GM19463 (cell line): ENCODE measurements at regions not wholly inside any gene's neighbourhood (a gene's known extent, or its start where the extent isn't known, plus 50 kb on each side); places are given as distances from the start of the nearest gene placed in this dataset.

Experiments
- ATAC-seq: cut with Tn5 transposase; IDR thresholded peaks from one replicate; pipeline ENCODE4 v1.9.1; 2021; ENCODE audit warnings: mild to moderate bottlenecking, moderate library complexity; ENCODE audit not compliant: unreplicated experiment

- ATAC-seq, result no peak
These were observed 736.9 kb upstream of the CCDC54 start for GRCh38 chr3:106640353-106640752.

DNA sequence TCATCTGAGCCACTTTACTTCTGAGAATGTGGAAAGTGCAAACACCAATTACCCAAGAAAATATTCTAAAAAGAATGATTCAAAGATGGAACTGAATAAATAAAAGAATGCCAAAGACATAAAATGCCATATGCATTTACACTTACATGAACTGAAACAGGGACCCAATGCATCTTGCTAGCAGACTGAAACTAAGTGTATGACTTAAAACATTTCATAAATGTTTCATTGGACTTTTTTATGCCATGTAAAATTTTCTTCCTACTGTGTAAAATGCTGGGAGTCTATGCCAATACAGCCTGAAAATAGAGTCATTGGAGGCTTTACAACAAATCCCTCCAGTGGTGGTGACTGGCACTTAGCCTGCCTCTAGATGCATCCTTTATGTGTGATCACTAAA, 735.1 kb upstream of the CCDC54 start:
- ATAC-seq, result no peak

GRCh38 chr3:106643684-106644161, 733.5 kb upstream of the CCDC54 start:
- ATAC-seq, result no peak

DNA sequence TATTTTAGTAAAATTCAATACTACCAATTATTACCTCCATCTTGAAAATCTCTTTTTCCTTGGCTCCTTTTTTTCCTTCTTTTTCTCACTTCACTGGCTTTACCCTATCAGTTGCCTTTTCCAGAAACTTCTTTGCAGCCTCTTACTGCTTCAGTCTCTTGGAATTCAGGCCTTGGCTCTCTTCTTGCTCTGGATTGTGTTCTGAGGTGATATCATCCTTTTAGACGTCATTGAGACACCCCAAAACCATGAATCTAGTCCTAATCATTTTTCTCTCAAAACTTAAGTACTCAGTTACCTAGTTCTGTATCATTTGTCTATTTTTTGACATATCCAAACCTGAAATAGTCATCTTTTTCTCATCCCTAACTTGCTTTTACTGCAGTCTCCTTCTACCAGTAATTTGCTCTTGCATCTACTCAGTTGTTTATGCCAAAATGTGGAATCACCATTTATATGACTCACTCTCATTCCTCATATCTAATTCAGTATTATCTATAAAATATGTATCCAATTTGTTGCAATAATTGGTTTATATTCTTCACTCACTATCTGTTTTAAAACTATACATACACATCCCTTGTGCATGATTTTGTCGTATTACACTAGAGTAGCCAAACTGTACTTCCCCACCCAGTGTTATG, 703.2 kb upstream of the CCDC54 start:
- ATAC-seq, result no peak

DNA sequence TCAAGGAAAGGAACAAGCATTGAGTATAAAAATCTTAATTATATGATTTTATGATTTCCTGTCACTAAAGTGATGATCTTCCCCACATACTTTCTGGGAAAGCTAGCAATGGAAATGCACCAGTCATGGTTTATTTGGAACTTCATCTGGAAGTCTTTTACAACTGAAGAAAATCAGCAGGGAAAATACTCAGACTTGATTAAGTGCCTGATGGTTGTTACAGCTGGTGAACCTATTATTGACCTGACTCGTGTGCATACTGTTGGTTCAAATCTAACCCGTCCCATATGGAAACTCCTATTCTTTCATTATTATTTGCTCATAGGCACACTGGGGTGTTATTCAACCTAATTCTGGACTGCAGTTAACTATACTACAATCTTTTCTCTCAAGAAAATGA, 701.8 kb upstream of the CCDC54 start:
- no peak for ATAC-seq

DNA sequence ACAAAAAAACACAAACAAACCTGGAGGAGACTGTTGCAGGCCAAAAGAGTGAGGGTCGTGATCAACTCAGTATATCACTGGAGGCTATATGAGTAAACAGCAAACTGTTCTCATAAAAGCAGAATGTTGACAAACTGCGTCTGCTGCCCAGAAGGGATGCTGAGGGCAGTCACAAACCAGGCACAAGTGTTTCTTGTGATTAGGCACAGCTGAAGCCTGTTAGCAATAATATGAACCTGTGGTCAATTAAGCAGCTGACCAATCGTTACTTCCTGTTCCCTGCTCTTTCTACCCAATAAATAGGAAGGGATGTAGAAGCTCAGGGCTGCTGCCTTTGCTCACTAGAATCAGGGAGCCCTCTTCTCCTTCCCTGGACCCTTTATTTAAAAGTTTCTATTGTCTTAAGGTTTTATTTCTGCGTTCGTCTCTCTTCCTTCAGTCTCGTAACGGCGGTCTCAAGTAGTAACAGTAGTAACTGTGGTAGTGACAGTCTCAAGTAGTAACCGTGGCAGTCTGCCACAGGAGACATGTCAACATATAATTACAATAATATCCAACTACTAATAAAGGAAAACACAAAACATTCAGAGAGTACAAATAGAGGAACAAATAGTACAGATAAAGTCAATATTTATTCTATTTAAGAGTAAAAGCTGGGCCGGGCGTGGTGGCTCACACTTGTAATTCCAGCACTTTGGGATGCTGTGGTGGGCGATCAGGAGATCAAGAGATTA, 698.4 kb upstream of the CCDC54 start:
- ATAC-seq, result no peak

DNA sequence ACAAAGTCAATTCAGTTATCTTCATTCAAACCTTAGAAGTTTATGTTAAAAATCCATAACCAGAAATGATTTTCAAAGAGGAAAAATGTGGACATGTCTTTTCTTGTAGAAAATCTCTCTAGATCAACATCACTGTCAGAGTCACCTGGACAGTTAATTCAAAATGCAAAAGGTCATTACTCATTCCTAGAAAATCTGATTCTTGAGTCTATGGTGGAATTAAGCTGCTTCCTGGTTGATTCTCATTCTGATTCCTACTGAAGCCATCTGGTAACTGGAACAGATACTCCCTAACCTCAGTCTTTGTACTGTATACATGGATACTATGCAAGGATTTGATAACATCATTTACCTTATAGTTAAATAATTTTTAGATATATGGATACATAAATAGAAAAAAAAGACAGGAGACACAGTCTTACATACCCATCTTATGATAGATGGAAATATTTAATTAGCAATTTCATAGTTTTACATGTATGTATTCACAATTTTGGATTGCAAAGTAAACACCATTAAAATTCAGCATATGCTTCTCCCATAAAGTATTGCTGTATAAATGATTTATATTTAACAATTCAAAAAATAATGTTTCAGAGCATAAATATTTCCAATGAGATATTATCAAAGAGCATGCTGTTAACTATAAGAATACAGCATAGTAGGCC, 693.2 kb upstream of the CCDC54 start:
- ATAC-seq, result no peak

DNA sequence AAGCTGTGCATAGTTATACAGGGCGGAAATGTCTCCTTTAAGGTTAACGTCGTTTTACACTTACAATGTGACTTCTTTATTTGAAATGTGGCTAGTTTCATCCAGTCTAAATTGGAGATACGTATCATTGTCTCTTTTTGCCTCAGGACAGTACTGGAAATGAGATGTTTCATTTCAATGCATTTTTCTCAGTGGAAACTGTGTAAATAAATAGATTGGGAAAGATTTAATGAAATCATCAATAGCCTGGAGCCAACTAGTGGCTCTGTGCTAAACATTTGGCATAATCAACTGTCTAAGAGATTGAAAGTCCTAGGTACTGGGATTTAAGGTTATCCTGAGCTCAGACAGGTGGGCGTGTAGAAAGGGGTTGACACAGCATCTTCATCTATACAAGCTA, 691.5 kb upstream of the CCDC54 start:
- ATAC-seq, result no peak

- ATAC-seq, result no peak
These were observed 689.3 kb upstream of the CCDC54 start for GRCh38 chr3:106687905-106688304.

DNA sequence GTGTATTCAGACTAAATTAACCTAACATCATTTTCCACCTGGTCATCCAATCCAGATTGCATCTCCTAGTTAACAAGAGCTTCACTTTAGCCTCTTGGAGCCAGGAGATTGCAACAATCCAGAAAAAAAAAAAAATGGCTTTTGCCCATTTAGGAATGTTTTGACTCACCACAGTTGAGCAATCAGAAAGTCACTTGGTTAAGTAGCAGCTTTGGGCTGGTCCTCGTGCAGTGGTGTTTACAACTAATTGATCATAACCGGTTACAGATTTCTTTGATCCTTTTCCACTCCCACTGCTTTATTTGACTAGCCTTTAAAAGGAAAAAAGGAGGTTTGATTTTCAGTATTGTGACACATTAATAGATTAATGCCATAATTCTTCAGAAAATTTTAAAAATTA, 688.8 kb upstream of the CCDC54 start:
- ATAC-seq, result no peak

DNA sequence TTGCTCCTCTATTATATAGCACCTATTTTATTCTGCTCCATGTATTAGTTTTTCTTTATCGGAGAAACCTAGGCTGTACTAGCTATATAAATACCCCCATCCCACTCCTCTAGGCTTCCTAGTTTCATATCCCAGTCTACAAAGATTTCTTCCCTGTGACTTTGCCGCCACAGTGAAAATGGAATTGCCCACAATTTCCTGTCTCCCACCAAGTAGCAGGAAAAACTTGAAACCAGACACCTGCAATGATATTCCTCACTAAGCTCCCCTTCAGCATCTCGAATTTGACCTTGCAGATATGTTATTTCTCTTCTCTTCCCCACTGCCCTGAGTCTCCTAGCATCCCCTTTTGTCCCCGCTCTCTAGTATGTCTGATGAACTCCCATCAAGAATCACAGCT, 685.8 kb upstream of the CCDC54 start:
- ATAC-seq, result no peak

GRCh38 chr3:106692624-106693023, 684.6 kb upstream of the CCDC54 start:
- no peak for ATAC-seq

GRCh38 chr3:106699122-106699521, 678.1 kb upstream of the CCDC54 start:
- no peak for ATAC-seq

DNA sequence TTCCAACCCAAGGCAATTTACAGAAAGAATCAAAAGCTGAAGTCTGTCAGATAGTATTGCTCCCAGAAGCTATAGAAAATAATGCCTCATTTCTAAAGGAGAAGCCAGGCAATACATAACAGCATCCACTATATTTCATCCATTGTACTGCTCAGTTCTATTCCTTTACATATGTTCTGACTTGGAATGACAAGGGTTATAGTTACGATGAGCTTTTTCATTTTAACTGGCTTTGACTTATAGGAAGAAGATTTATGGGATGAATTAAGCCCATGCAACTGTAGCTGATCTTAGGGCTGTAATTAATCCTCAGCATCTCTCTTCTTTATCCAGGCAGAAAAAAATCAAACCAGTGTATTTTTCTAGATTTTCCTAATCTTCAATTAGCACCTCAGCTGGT, 676.3 kb upstream of the CCDC54 start:
- no peak for ATAC-seq

DNA sequence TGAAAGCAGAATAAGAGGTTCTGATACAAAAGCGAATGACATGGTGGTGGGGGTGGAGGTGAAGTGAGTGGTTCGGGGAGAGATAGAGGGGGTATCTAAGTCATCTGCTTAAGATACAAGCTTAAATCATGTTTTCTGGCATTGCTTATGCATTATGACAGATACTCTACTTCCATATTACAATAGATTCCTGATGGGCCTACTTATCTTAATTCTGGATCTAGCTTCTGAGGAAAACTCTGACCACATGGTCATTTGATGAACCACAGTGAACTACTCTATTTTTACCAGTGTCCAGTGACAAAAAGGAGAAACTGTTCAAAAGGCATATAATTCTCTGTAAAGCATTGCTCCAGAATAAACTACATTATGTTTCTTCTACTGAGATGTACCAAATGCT, 673.7 kb upstream of the CCDC54 start:
- ATAC-seq, result no peak

DNA sequence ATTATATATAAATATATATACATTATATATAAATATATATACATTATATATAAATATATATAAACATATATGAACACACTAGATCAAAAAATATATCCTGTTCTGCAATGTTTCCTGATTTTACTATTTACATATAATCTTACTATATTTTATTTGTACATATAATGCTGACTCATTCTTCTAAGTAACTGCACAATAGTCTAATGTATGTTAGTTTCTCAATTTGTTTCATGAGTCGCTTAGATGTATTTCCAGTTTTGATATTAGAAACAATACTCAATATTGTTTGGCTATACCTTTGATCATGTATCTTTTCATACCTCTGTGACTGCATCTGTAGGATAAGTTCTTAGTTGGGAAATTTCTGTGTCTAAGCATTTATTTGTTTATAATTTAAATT, 669.9 kb upstream of the CCDC54 start:
- no peak for ATAC-seq

DNA sequence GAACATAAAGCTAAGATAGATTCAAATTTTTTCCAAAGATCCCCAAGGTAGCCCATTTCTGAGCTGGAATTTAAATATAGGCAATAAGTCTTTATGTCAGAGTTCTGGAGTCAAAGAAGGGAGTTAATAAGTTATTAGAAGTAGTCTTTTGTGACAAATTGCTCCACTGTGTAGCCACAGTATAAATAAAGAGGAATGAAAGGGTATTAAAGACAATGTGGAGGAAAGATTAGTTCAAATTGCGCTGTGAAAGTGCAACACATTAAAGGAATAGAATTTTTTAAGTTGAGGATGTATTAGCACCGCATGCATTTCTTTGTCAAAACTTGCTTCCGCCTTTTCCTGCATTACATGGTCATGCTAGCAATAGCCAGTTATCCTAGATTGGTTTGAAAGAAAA, 666.6 kb upstream of the CCDC54 start:
- no peak for ATAC-seq

- no peak for ATAC-seq
These were observed 665.6 kb upstream of the CCDC54 start for GRCh38 chr3:106711650-106712049.

DNA sequence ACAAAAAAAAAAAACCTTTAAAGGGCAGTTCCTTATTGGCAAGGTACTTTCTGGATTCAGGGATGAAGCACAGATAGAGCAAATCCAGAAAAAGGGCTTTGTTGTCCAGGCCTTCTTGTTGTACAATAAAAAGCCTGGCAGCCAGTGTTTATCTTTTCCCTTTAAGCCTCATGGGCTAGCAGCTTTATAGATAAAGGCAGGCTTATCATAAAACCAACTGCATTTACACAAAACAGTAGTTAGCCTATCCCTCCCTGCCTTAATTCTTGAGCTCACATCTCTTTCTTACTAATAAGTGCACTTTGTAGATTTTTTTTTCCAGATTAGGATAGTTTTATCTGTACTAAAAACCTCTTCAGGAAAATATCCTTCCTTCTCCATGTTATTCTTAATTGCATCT, 662.8 kb upstream of the CCDC54 start:
- no peak for ATAC-seq

DNA sequence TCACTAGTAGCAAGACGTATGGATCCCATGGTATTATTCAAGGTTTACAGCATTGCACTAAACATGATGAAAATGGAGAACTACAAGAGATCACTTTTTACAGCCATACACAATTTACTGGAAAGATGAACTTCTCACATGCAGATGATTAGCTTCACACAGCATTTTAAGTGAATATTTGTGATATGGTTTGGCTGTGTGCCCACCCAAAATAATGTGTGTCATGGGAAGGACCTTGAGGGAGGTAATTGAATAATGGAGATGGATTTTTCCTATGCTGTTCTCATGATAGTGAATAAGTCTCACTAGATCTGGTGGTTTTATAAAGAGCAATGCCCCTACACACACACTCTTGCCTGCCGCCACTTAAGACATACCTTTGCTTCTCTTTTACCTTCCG, 662.0 kb upstream of the CCDC54 start:
- no peak for ATAC-seq

- no peak for ATAC-seq
These were observed 660.0 kb upstream of the CCDC54 start for GRCh38 chr3:106717178-106717780.

DNA sequence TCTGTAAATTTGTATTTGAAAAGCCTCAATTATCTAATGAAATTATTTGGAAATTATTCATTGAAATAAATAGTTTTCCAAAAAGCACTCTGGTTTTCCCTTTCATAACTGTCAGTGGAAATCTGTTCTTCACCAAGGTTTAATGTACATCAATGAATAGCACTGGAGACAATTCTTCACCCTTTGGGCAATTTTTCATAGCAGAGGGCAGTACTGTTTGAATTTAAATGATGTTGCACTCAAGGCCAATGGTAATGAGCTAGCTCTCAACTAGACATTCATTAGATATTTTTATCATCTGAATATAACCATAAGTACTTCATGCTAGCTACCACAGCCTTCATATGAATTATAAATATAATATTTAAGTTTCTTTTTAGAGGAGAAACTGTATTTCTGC, 658.2 kb upstream of the CCDC54 start:
- no peak for ATAC-seq
